NCI-H1436 (cell line): ENCODE measurements at regions not wholly inside any gene's neighbourhood (a gene's known extent, or its start where the extent isn't known, plus 50 kb on each side); places are given as distances from the start of the nearest gene placed in this dataset.
"Not testable (repeated sequence)": the region's sequence is repeated elsewhere in the genome, so short reads cannot be mapped to it uniquely, and the experiment has no call there.

ENCODE experiments used
- DNase-seq: peaks from one replicate; lab custom pipeline; 2025; lab: John Stamatoyannopoulos, UW

- DNase-seq: not testable (repeated sequence)
Measured at GRCh38 chr1:120941066-120941465, 51.5 kb downstream of the PPIAL4A start.

DNA sequence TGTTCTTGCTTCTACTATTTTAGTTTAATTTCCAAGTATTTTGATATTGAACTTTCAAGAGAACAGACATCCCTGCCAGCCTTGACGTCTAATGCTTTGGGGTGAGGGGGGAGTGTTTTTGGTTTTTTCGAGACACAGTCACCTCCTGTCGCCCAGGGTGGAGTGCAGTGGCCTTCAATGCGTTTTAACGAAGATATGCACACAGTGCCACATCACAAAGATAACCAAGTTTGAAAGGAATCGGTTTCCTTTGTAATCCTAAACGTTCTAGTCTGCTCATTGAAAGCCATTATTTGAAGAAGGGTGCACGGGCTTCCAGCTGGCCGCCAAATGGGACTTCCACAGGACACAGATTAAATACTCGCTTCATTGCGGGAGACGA, 52.3 kb downstream of the PPIAL4A start:
- DNase-seq: not testable (repeated sequence)

- DNase-seq: not testable (repeated sequence)
Measured at GRCh38 chr1:120942218-120942944, 52.8 kb downstream of the PPIAL4A start.

DNA sequence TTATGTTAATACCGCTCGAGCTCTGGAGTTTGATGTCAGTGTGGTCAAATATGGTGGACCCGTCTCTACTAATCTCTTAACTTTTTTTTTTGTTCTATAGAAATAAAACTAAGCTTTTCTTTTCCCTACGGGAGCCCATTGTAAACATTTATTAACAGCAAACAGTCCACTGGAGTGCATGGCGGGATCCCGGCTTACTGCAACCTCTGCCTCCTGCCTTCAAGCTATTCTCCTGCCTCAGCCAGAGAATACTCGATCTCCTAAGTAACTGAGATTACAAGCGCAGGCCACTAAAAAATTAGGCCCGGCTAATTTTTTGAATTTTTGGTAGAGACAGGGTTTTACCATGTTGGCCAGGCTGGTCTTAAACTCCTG, 53.4 kb downstream of the PPIAL4A start:
- DNase-seq: not testable (repeated sequence)

DNA sequence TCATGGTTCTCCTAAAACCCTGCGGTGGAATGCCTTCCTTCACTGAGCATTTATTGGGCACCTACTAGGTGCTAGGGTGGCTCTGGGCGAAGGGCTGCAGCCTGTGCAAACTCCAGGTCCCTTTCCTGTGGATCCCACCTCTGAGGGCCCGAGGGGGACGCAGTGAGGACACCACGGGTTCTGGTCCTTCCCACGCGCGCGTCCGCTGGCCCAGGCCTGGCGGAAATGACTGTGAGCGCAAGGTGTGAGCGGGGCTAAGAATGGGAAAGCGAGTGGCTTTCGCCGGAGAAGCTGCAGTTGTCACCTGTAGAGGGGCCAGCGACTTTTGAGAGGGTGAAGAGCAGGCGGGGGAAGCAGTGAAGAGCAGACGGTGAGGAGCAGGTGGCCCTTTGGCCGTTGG, 55.1 kb downstream of the PPIAL4A start:
- DNase-seq: not testable (repeated sequence)

DNA sequence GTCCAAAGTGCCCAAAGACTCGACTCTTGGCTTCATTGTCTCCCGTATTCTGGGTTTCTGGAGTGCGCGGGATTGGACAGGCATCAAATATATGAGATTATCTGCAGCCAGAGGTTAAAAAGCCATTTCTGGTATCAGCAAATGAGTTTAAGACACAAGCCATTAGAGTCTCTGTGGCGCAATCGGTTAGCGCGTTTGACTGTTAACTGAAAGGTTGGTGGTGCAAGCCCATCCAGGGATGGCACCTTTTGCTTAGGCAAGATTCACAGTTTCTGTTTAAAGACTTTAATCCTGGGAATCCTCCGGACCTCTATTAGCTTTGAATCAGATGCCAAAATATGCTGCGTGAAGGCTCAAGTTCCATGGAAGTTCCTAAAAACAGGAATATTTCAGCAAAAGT, 55.6 kb downstream of the PPIAL4A start:
- DNase-seq: not testable (repeated sequence)

GRCh38 chr1:120947114-120947513, 57.5 kb downstream of the PPIAL4A start:
- DNase-seq: not testable (repeated sequence)

DNA sequence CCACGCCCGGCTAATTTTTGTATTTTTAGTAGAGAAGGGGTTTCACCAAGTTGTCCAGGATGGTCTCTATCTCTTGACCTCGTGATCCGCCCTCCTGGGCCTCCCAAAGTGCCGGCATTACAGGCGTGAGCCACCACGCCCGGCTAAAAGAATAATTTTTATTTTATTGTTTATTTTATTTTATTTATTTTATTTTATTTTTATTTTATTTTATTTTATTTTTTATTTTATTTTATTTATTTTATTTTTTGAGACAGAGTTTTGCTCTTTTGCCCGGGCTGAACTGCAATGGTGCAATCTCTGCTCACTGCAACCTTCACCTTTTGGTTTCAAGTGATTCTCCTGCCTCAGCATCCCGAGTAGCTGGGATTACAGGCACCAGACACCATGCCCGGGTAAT, 60.2 kb downstream of the PPIAL4A start:
- DNase-seq: not testable (repeated sequence)

GRCh38 chr1:120950633-120951032, 61.1 kb downstream of the PPIAL4A start:
- DNase-seq: not testable (repeated sequence)

GRCh38 chr1:120951100-120951499, 61.5 kb downstream of the PPIAL4A start:
- DNase-seq: not testable (repeated sequence)

DNA sequence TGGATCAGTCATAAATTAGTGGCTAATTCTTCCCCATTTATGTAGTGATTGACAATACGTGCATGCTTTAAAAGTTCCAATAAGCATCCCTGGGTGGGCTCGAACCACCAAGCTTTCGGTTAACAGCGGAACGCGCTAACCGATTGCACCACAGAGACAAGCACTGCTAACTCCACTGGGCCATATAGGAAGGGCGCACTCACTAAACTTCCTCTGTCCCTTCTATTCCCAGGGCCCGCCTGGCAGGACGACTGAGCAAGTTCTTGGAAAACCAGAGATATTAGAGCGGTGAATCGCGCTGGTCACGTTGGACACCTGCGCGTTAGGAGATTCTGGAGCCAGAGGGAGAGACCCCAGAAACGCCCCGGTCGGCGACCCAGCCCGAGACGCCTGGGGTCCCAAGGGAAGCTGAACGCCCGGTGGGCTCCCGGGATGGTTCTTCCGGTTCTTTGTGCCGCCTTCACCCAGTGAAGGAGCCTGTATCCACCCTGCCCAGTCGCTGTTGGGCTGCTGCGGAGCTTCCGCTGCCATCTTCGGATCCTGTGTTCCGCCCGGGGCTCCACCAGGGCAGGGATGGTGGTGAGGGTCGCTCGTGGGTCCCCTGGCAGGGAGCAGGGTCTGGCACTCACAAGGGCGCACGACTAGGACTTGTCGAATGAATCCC, 62.8 kb downstream of the PPIAL4A start:
- DNase-seq: not testable (repeated sequence)

GRCh38 chr1:120952871-120953265, 63.3 kb downstream of the PPIAL4A start:
- not testable (repeated sequence) for DNase-seq

DNA sequence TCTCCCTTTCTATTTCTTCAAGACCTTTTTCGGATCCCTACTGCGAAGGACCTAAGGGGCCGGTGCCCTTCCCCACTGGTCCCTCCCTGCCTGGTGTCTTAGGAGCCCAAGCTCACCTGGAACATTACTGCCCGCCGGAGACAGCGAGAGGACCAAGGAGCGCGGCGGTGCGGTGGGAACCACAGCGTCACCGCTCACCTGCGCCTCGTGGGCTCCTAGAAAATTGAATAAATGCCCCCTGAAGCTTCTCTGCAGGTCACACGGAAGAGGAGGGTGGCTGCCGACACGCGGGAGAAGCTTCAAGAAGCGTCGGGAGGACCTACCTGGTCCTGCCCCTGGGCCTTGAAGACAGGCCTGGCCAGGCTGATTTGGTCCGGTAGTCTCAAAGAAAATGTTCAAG, 65.2 kb downstream of the PPIAL4A start:
- DNase-seq: no peak

GRCh38 chr1:120955961-120956360, 66.4 kb downstream of the PPIAL4A start:
- not testable (repeated sequence) for DNase-seq

DNA sequence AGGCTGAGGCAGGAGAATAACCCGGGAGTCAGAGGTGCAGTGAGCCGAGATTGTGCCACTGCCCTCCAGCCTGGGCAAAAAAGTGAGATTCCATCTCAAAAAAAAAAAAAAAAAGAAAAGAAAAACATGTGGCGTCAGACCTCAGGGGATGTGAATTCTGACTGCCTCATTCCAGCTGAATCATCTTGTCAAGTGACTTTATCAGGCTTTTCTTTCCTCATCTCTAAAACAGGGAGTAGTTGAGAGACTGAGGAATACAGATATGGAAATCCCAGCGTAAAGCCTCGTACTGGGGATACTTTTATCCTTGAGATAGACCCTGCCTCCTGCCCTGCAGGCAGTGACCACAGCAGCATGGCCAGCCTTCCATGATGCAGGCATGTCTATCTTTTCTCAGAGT, 76.4 kb downstream of the PPIAL4A start:
- not testable (repeated sequence) for DNase-seq

DNA sequence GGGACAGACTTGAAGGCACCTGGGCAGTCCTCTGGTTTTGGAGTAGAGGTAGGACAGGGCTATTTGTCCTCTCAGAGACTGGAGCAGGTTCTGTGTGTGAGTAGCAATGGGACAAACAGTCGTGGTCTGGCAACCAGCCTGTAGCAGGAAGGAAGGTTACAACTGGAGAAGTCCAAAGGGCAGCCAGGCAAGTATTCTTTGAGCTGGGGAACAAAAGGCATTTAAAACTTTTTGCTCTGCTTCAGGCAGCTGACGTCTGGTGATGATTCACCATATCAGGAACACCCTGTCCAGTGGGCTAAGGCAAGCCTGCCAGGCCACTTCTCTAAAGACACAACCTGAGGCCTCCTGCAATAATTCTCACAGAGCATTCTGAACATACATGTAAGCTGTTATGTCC, 83.3 kb downstream of the PPIAL4A start:
- DNase-seq: not testable (repeated sequence)

GRCh38 chr1:120973836-120974235, 84.3 kb downstream of the PPIAL4A start:
- DNase-seq: not testable (repeated sequence)

- DNase-seq: not testable (repeated sequence)
Measured at GRCh38 chr1:120977279-120977678, 87.7 kb downstream of the PPIAL4A start.

- not testable (repeated sequence) for DNase-seq
Measured at GRCh38 chr1:120981489-120982094, 92.0 kb downstream of the PPIAL4A start.

GRCh38 chr1:120994614-120995013, 105.0 kb downstream of the PPIAL4A start:
- DNase-seq: not testable (repeated sequence)

- DNase-seq: not testable (repeated sequence)
Measured at GRCh38 chr1:120995025-120995424, 105.5 kb downstream of the PPIAL4A start.

DNA sequence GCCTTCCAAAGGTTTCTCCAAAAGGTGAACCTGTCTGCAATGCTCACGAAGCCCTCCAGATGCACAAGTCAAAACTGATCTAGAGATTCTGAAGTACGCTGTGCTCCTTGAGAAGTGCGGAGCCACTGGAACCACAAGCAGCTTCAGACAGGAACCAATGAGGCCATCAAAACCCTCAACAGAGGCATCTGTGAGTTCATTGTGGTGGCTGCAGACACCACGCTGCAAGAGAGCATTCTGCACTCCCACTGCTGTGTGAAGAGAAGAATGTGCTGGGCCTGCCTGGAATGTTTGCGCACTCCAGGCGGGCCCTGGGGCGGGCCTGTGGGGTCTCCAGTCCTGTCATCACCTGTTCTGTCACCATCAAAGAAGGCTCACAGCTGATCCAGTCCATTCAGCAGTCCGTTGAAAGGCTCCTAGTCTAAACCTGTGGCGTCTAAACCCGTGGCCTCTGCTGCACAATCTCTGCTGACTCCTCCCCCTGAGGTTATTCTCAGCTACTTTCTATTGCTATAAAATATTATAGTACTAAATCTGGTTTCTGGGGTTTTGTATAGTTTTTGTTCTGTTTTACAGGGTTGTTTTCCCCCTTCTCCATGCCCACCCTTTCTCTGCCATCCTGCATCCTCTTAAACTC, 111.6 kb downstream of the PPIAL4A start:
- DNase-seq: not testable (repeated sequence)
